Breast epithelium (tissue), 4 donors: ENCODE measurements at regions not wholly inside any gene's neighbourhood (a gene's known extent, or its start where the extent isn't known, plus 50 kb on each side); places are given as distances from the start of the nearest gene placed in this dataset.
"Not testable (repeated sequence)": the region's sequence is repeated elsewhere in the genome, so short reads cannot be mapped to it uniquely, and the experiment has no call there.

Experiments
- DNase-seq, 2 donors: peaks; one replicate each; pipeline ENCODE4 v3.0.0-alpha.2; 2019; ENCODE audit warnings: low spot score in 2 of 2
- H3K27ac ChIP-seq, 2 donors: fragments of 200-600 bp; sonication (generic) in 1 of 2; one replicate each; pipeline ENCODE4 v1.5.1; 2016 to 2019; ENCODE audit warnings: mild to moderate bottlenecking in 1 of 2
- H3K27me3 ChIP-seq, 2 donors: fragments of 200-600 bp; sonication (generic) in 1 of 2; one replicate each; pipeline versions ENCODE4 v1.5.1 to v1.6.0; 2017 to 2019; ENCODE audit warnings: control low read depth in 1 of 2, mild to moderate bottlenecking in 1 of 2
- H3K36me3 ChIP-seq: fragments of 200-600 bp; one replicate; pipeline ENCODE4 v1.5.1; 2019
- H3K4me1 ChIP-seq, 2 donors: fragments of 200-600 bp; sonication (generic); one replicate each; pipeline ENCODE4 v1.5.1; 2016 to 2019; ENCODE audit warnings: control low read depth in 1 of 2
- H3K4me3 ChIP-seq, 3 donors: fragments of 200-600 bp; sonication (generic); 1 replicate in 2 of 3; 2 replicates in 1 of 3; pipeline ENCODE4 v1.5.1; 2016 to 2019; ENCODE audit warnings: mild to moderate bottlenecking in 3 of 3, moderate library complexity in 2 of 3
- H3K9me3 ChIP-seq, 2 donors: fragments of 200-600 bp; sonication (generic) in 1 of 2; one replicate each; pipeline ENCODE4 v1.5.1; 2016 to 2019; ENCODE audit warnings: control low read depth in 1 of 2
- CTCF ChIP-seq, 3 donors: fragments of 450-650 bp; IDR thresholded peaks; one replicate each; pipeline ENCODE4 v1.5.1; 2016 to 2017; ENCODE audit warnings: antibody characterized with exemption in 3 of 3, mild to moderate bottlenecking in 3 of 3, moderate library complexity in 3 of 3
- POLR2A ChIP-seq: fragments of 450-650 bp; IDR thresholded peaks from one replicate; pipeline ENCODE4 v1.6.1; 2016; ENCODE audit warnings: antibody characterized with exemption, mild to moderate bottlenecking, moderate library complexity
- POLR2AphosphoS5 ChIP-seq, 3 donors: sonication (generic); formaldehyde crosslinking; IDR thresholded peaks; one replicate each; pipeline ENCODE4 v1.6.1; 2017; ENCODE audit warnings: antibody characterized with exemption in 3 of 3
- intact Hi-C: fragments of 100-400 bp; cut with DNase I; formaldehyde crosslinking; loops from one replicate; pipeline ENCODE4 v1.15.1; 2023; ENCODE audit warnings: low total_unique reads

- intact Hi-C loops, H3K4me3 ChIP-seq, H3K36me3 ChIP-seq, H3K9me3 ChIP-seq, DNase-seq, H3K27ac ChIP-seq, H3K4me1 ChIP-seq, H3K27me3 ChIP-seq: not testable (repeated sequence)
Measured at GRCh38 chr19:23984911-23985310, 70.2 kb downstream of the ZNF726 start.

DNA sequence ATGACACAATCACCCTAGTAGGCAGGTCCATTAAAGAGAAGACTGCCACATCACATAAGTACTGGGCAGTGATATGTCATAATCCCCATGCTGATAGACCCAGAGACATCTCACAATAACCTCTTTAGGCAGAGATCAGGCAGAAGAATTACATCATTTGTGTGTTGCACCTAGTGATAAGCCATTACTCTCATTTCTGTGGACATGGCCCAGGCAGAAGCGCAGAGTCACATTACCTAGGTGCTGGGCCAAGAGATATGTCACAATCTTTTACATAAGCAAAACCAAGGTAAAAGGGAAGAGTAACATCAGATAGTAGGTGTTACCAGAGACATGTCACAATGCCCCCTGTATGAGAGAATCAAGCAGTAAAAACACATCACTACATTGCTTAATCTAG lies 71.9 kb downstream of the ZNF726 start:
- DNase-seq, result no peak
- no peak for TF ChIP-seq POLR2A
- no peak for TF ChIP-seq CTCF (IDR thresholded peaks at IDR 0.05)
- no peak for TF ChIP-seq POLR2AphosphoS5 (IDR thresholded peaks at IDR 0.05)
- Histone ChIP-seq H3K9me3 (no peaks in the 10 kb centered on the region), H3K4me1 (no peaks in the 10 kb centered on the region), H3K27ac (no peak overlapping the region), H3K27me3 (no peaks in the 10 kb centered on the region), H3K4me3 (no peak overlapping the region), H3K36me3 (no peaks in the 10 kb centered on the region)
- intact Hi-C loops, result no loop called here

- no peak for TF ChIP-seq POLR2AphosphoS5 (IDR thresholded peaks at IDR 0.05)
- no peak for TF ChIP-seq CTCF (IDR thresholded peaks at IDR 0.05)
- no peak for TF ChIP-seq POLR2A
- intact Hi-C loops, result no loop called here
- Histone ChIP-seq H3K27me3 (no peaks in the 10 kb centered on the region), H3K27ac (no peak overlapping the region), H3K4me1 (no peaks in the 10 kb centered on the region), H3K4me3 (no peak overlapping the region), H3K9me3 (no peaks in the 10 kb centered on the region), H3K36me3 (no peaks in the 10 kb centered on the region)
- no peak for DNase-seq
Measured at GRCh38 chr19:23991170-23991569, 76.5 kb downstream of the ZNF726 start.

DNA sequence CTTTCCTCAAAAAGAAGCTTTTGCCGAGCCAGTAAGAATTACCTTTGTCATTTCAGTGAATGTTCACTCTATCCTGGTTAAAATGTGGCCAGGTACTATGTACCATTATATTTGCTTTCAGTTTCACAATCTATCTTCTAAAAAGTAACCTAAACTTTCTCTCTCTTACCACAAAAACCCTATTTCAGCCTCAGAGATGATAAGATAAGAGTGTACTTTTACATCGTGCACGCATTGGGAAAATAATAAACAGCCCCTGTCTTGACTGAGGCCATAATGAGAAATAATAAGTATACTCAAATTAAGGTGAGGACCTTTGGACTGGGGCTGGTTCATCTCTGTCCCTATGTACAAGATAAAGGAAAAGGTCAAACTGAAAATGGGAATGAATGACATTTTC lies 77.7 kb downstream of the ZNF726 start:
- Histone ChIP-seq H3K9me3 (no peaks in the 10 kb centered on the region), H3K27ac (no peak overlapping the region), H3K27me3 (no peaks in the 10 kb centered on the region), H3K36me3 (no peaks in the 10 kb centered on the region), H3K4me3 (no peak overlapping the region), H3K4me1 (no peaks in the 10 kb centered on the region)
- intact Hi-C loops, result no loop called here
- DNase-seq, result no peak
- no peak for TF ChIP-seq CTCF (IDR thresholded peaks at IDR 0.05)
- TF ChIP-seq POLR2AphosphoS5 (IDR thresholded peaks at IDR 0.05), result no peak
- no peak for TF ChIP-seq POLR2A

DNA sequence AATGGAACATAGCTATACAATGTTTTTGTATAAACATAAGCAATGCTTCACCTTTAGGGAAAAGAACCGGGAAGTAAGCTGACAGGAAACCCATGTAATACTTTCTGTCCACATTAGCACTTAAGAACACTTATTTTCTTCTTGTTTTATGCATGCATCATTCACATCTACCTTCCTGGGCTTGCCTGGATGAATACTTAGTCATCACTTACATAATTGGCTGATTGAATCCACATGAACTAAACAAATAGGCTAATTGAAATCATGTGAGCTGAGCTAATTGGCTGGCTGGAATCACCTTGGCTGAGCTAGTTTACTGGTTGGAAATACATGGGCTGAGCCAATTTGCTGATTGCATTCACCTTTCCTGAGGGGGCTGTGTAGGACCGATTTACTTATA lies 78.8 kb downstream of the ZNF726 start:
- no peak overlapping the region for H3K27ac ChIP-seq
- H3K27me3 ChIP-seq, result no peaks in the 10 kb centered on the region
- DNase-seq, result no peak
- no peaks in the 10 kb centered on the region for H3K4me1 ChIP-seq
- H3K9me3 ChIP-seq, result no peaks in the 10 kb centered on the region
- intact Hi-C loops, result no loop called here
- H3K36me3 ChIP-seq, result no peaks in the 10 kb centered on the region
- TF ChIP-seq CTCF (IDR thresholded peaks at IDR 0.05), result no peak
- TF ChIP-seq POLR2A, result no peak
- no peak for TF ChIP-seq POLR2AphosphoS5 (IDR thresholded peaks at IDR 0.05)
- H3K4me3 ChIP-seq, result no peak overlapping the region

DNA sequence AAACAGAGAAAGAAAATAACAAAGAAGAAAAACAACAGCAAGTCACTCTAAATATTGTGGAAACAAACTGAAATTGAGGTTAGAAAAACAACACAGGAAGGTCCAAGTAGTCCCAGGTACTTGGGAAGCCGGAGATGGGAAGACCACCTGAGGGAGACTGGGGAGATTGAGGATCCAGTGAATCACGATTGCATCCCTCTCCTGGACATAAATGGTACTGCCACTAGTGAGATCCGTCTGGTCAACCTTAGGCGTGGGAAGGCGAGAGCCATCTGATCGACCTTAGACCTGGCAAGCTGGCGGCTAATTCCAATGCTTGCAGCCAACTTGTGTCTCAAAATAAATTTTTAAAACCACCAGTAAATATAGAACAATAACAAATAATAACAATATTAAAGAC lies 81.9 kb downstream of the ZNF726 start:
- intact Hi-C loops, result no loop called here

More for the DNA sequence above, 81.9 kb downstream of the ZNF726 start:
- Histone ChIP-seq H3K4me3 (no peak overlapping the region), H3K4me1 (no peaks in the 10 kb centered on the region), H3K36me3 (no peaks in the 10 kb centered on the region), H3K27ac (no peak overlapping the region), H3K9me3 (no peaks in the 10 kb centered on the region), H3K27me3 (no peaks in the 10 kb centered on the region)
- TF ChIP-seq POLR2A (no peak), POLR2AphosphoS5 (IDR thresholded peaks at IDR 0.05) (no peak), CTCF (IDR thresholded peaks at IDR 0.05) (no peak)
- DNase-seq, result no peak
